NCI-H82 treated with DMSO at 0.1 percent for 48 hours (cell line): ENCODE measurements at regions not wholly inside any gene's neighbourhood (a gene's known extent, or its start where the extent isn't known, plus 50 kb on each side); places are given as distances from the start of the nearest gene placed in this dataset.
"Not testable (repeated sequence)": the region's sequence is repeated elsewhere in the genome, so short reads cannot be mapped to it uniquely, and the experiment has no call there.

Source experiments
- DNase-seq: peaks from one replicate; lab custom pipeline; 2025; ENCODE audit not compliant: unreplicated experiment; lab: John Stamatoyannopoulos, UW

- DNase-seq, result no peak
Measured at GRCh38 chr10:107540981-107541380, 376.5 kb upstream of the SORCS1 start.

GRCh38 chr10:107529350-107529749 is 364.8 kb upstream of the SORCS1 start:
- no peak for DNase-seq

GRCh38 chr10:107520348-107520747 is 355.8 kb upstream of the SORCS1 start:
- DNase-seq, result no peak

GRCh38 chr10:107517811-107518210 is 353.3 kb upstream of the SORCS1 start:
- DNase-seq, result no peak

- DNase-seq, result no peak
Measured at GRCh38 chr10:107516349-107516748, 351.8 kb upstream of the SORCS1 start.

- DNase-seq, result not testable (repeated sequence)
Measured at GRCh38 chr10:107504011-107504410, 339.5 kb upstream of the SORCS1 start.

GRCh38 chr10:107502229-107502985 is 337.9 kb upstream of the SORCS1 start:
- DNase-seq, result no peak

- no peak for DNase-seq
Measured at GRCh38 chr10:107498983-107499382, 334.5 kb upstream of the SORCS1 start.

- no peak for DNase-seq
Measured at GRCh38 chr10:107497024-107497423, 332.5 kb upstream of the SORCS1 start.

- no peak for DNase-seq
Measured at GRCh38 chr10:107496594-107496993, 332.1 kb upstream of the SORCS1 start.

- no peak for DNase-seq
Measured at GRCh38 chr10:107492389-107492788, 327.9 kb upstream of the SORCS1 start.

GRCh38 chr10:107490389-107490788 is 325.9 kb upstream of the SORCS1 start:
- no peak for DNase-seq

- no peak for DNase-seq
Measured at GRCh38 chr10:107487284-107487683, 322.8 kb upstream of the SORCS1 start.

- no peak for DNase-seq
Measured at GRCh38 chr10:107485019-107485418, 320.5 kb upstream of the SORCS1 start.

- no peak for DNase-seq
Measured at GRCh38 chr10:107481881-107482280, 317.4 kb upstream of the SORCS1 start.

- no peak for DNase-seq
Measured at GRCh38 chr10:107481224-107481623, 316.7 kb upstream of the SORCS1 start.

GRCh38 chr10:107480781-107481180 is 316.3 kb upstream of the SORCS1 start:
- no peak for DNase-seq

GRCh38 chr10:107477266-107477665 is 312.8 kb upstream of the SORCS1 start:
- no peak for DNase-seq

- DNase-seq, result no peak
Measured at GRCh38 chr10:107476408-107476807, 311.9 kb upstream of the SORCS1 start.

GRCh38 chr10:107474650-107475049 is 310.1 kb upstream of the SORCS1 start:
- DNase-seq, result no peak

- DNase-seq, result no peak
Measured at GRCh38 chr10:107473225-107473624, 308.7 kb upstream of the SORCS1 start.

GRCh38 chr10:107471911-107472310 is 307.4 kb upstream of the SORCS1 start:
- DNase-seq, result no peak

GRCh38 chr10:107453561-107453960 is 289.1 kb upstream of the SORCS1 start:
- no peak for DNase-seq
